Mesenchymal stem cell (in vitro differentiated cells and primary cell): ENCODE measurements at regions not wholly inside any gene's neighbourhood (a gene's known extent, or its start where the extent isn't known, plus 50 kb on each side); places are given as distances from the start of the nearest gene placed in this dataset.
"Not testable (repeated sequence)": the region's sequence is repeated elsewhere in the genome, so short reads cannot be mapped to it uniquely, and the experiment has no call there.

Experiments used
- DNase-seq: peaks from one replicate; pipeline ENCODE4 v3.0.0-alpha.2; 2013
- H2AFZ ChIP-seq: one replicate; pipeline ENCODE4 v1.6.1; 2013; ENCODE audit warnings: low read depth, mild to moderate bottlenecking, control low read depth, inconsistent platforms, low read length, moderate library complexity
- H2AK5ac ChIP-seq: 2 replicates; pipeline ENCODE4 v1.6.1; 2013; ENCODE audit warnings: low read length, moderate library complexity, mild to moderate bottlenecking, inconsistent platforms; ENCODE audit not compliant: severe bottlenecking
- H2BK120ac ChIP-seq: one replicate; pipeline ENCODE4 v1.6.1; 2013; ENCODE audit warnings: low read depth, mild to moderate bottlenecking, inconsistent platforms, low read length, moderate library complexity
- H2BK12ac ChIP-seq, 2 experiments: one replicate each; pipeline ENCODE4 v1.6.1; 2013; ENCODE audit warnings: inconsistent platforms in 2 of 2, low read length in 2 of 2, mild to moderate bottlenecking in 2 of 2, moderate library complexity in 2 of 2, control low read depth in 1 of 2
- H2BK15ac ChIP-seq: one replicate; pipeline ENCODE4 v1.6.1; 2013; ENCODE audit warnings: mild to moderate bottlenecking, low read depth, inconsistent platforms; ENCODE audit not compliant: poor library complexity, severe bottlenecking
- H2BK5ac ChIP-seq: 2 replicates; pipeline ENCODE4 v1.6.1; 2013; ENCODE audit warnings: low read depth, mild to moderate bottlenecking, low read length, control low read depth, inconsistent platforms; ENCODE audit not compliant: poor library complexity, severe bottlenecking
- H3K14ac ChIP-seq, 2 experiments: one replicate each; pipeline ENCODE4 v1.6.1; 2013; ENCODE audit warnings: inconsistent platforms in 2 of 2, low read length in 2 of 2, control low read depth in 1 of 2, mild to moderate bottlenecking in 1 of 2, moderate library complexity in 1 of 2
- H3K18ac ChIP-seq, 2 experiments: one replicate each; pipeline ENCODE4 v1.6.1; 2013; ENCODE audit warnings: inconsistent platforms in 2 of 2, low read length in 2 of 2, control low read depth in 1 of 2, low read depth in 1 of 2, mild to moderate bottlenecking in 1 of 2
- H3K23ac ChIP-seq, 2 experiments: one replicate each; pipeline ENCODE4 v1.6.1; 2013; ENCODE audit warnings: inconsistent platforms in 2 of 2, low read length in 2 of 2, mild to moderate bottlenecking in 2 of 2, moderate library complexity in 2 of 2, control low read depth in 1 of 2
- H3K27ac ChIP-seq: 2 replicates; pipeline ENCODE4 v1.5.1; 2013; ENCODE audit warnings: mild to moderate bottlenecking, moderate library complexity, low read length, control low read depth, inconsistent platforms; ENCODE audit not compliant: poor library complexity, severe bottlenecking
- H3K27me3 ChIP-seq, 2 experiments: 2 replicates each; pipeline versions ENCODE4 v1.6.1 to v1.7.0; 2013; ENCODE audit warnings: low read length in 2 of 2, mild to moderate bottlenecking in 2 of 2, moderate library complexity in 2 of 2, control low read depth in 1 of 2, inconsistent platforms in 1 of 2; ENCODE audit not compliant: control insufficient read depth in 1 of 2, insufficient read depth in 1 of 2
- H3K36me3 ChIP-seq, 2 experiments: 2 replicates each; pipeline versions ENCODE4 v1.6.1 to v1.7.0; 2013; ENCODE audit warnings: low read length in 2 of 2, control low read depth in 1 of 2, inconsistent platforms in 1 of 2, low read depth in 1 of 2, mild to moderate bottlenecking in 1 of 2; ENCODE audit not compliant: insufficient read depth in 2 of 2, control insufficient read depth in 1 of 2
- H3K4ac ChIP-seq, 2 experiments: one replicate each; pipeline ENCODE4 v1.6.1; 2013; ENCODE audit warnings: inconsistent platforms in 2 of 2, low read length in 2 of 2, mild to moderate bottlenecking in 2 of 2, moderate library complexity in 2 of 2, control low read depth in 1 of 2, low read depth in 1 of 2
- H3K4me1 ChIP-seq: 2 replicates; pipeline ENCODE4 v1.6.1; 2013; ENCODE audit warnings: low read depth, low read length, control low read depth; ENCODE audit not compliant: control insufficient read depth, insufficient read depth
- H3K4me2 ChIP-seq: 2 replicates; pipeline ENCODE4 v1.6.1; 2013; ENCODE audit warnings: low read length, mild to moderate bottlenecking, inconsistent platforms; ENCODE audit not compliant: poor library complexity, severe bottlenecking
- H3K4me3 ChIP-seq, 2 experiments: 2 replicates each; pipeline versions ENCODE4 v1.5.1 to v1.7.0; 2013; ENCODE audit warnings: low read length in 2 of 2, mild to moderate bottlenecking in 2 of 2, control low read depth in 1 of 2, low read depth in 1 of 2; ENCODE audit not compliant: insufficient read depth in 1 of 2
- H3K79me1 ChIP-seq: replicated peaks from 2 replicates; pipeline ENCODE4 v1.6.1; 2013; ENCODE audit warnings: mild to moderate bottlenecking, control low read depth, low read length, inconsistent platforms; ENCODE audit not compliant: poor library complexity, severe bottlenecking
- H3K9ac ChIP-seq: 2 replicates; pipeline ENCODE4 v1.7.0; 2013; ENCODE audit warnings: mild to moderate bottlenecking, low read length, moderate library complexity
- H3K9me3 ChIP-seq: 2 replicates; pipeline ENCODE4 v1.7.0; 2013; ENCODE audit warnings: mild to moderate bottlenecking, low read length; ENCODE audit not compliant: control insufficient read depth
- H4K8ac ChIP-seq: one replicate; pipeline ENCODE4 v1.6.1; 2013; ENCODE audit warnings: inconsistent platforms, mild to moderate bottlenecking, low read length, moderate library complexity
- H4K91ac ChIP-seq: one replicate; pipeline ENCODE4 v1.6.1; 2013; ENCODE audit warnings: mild to moderate bottlenecking, low read length, inconsistent platforms
- WGBS: methylation state at CpG from one replicate; pipeline ENCODE4 v1.1.7; 2013; ENCODE audit warnings: mixed read lengths; 5-methylcytosine and 5-hydroxymethylcytosine counted together

DNA sequence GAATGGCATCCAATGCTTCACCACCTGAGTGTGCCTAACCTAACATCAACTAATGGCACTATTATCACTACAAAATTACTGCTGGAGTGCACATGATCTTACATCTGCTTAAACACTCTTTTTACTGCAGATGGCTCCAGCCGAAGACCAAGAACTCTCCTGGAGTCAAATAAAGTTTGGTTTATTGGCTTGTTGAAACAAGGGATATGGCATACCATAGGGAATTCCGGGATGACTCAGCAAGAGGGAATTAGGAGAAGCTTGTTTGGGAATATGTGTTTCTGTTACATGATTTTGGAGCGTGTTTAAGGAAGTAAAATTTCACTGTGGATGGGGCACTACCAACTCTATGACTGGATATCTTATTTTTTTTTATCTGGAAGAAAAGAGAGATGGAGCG, 872.6 kb downstream of the DTWD2 start:
- Histone ChIP-seq H2AK5ac (no peak overlapping the region), H3K23ac (no peak overlapping the region), H2BK120ac (no peak overlapping the region), H2BK12ac (no peak overlapping the region), H2BK15ac (no peak overlapping the region), H3K4me1 (no peaks in the 10 kb centered on the region), H3K27me3 (no peaks in the 10 kb centered on the region), H3K4ac (no peak overlapping the region), H2BK5ac (no peak overlapping the region), H3K27ac (no peak overlapping the region), H3K36me3 (no peaks in the 10 kb centered on the region), H3K9me3 (no peaks in the 10 kb centered on the region), H3K18ac (no peak overlapping the region), H2AFZ (no peak overlapping the region), H4K8ac (no peak overlapping the region), H3K79me1 (no peaks in the 10 kb centered on the region), H3K4me2 (no peak overlapping the region), H4K91ac (no peak overlapping the region), H3K9ac (no peak overlapping the region), H3K14ac (no peak overlapping the region), H3K4me3 (no peak overlapping the region)
- DNase-seq: peak; percentile 6
- 62% methylated on average over 4 of the region's 4 CpGs for WGBS

GRCh38 chr5:118111956-118112355, 876.4 kb downstream of the DTWD2 start:
- Histone ChIP-seq H3K27ac (no peak overlapping the region), H3K79me1 (no peaks in the 10 kb centered on the region), H3K9ac (no peak overlapping the region), H3K9me3 (no peaks in the 10 kb centered on the region), H3K4me2 (no peak overlapping the region), H2BK5ac (no peak overlapping the region), H3K4me3 (no peak overlapping the region), H3K36me3 (no peaks in the 10 kb centered on the region), H2AK5ac (no peak overlapping the region), H4K8ac (no peak overlapping the region), H3K14ac (no peak overlapping the region), H3K4me1 (no peaks in the 10 kb centered on the region), H3K27me3 (no peaks in the 10 kb centered on the region), H4K91ac (no peak overlapping the region), H2BK15ac (no peak overlapping the region), H2BK120ac (no peak overlapping the region), H2AFZ (no peak overlapping the region), H3K18ac (no peak overlapping the region), H3K4ac (no peak overlapping the region), H3K23ac (no peak overlapping the region), H2BK12ac (no peak overlapping the region)
- no peak for DNase-seq
- 89% methylated on average over 5 of the region's 5 CpGs for WGBS

DNA sequence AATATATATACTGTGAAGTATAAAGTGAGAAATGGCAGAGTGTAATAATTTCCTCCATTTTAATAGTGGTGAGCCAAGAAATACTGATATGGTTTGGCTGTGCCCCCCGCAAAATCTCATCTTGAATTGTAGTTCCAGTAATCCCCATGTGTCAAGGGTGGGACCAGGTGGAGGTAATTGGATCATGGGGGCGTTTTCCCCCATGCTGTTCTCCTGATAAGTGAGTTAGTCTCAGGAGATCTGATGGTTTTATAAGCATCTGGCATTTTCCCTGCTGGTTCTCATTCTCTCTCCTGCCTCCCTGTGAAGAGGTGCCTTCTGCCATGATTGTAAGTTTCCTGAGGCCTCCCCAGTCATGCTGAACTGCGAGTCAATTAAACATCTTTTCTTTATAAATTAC, 881.1 kb downstream of the DTWD2 start:
- not testable (repeated sequence) for DNase-seq, H3K79me1 ChIP-seq, H2BK15ac ChIP-seq, H2AFZ ChIP-seq, H2BK5ac ChIP-seq, H3K36me3 ChIP-seq, H2BK12ac ChIP-seq, H3K27ac ChIP-seq, H3K4ac ChIP-seq, H3K4me3 ChIP-seq, H3K4me1 ChIP-seq, H3K14ac ChIP-seq, H3K27me3 ChIP-seq, H3K4me2 ChIP-seq, H3K18ac ChIP-seq, H4K8ac ChIP-seq, H3K9ac ChIP-seq, H2AK5ac ChIP-seq, H3K23ac ChIP-seq, H2BK120ac ChIP-seq, H4K91ac ChIP-seq
- H3K9me3 ChIP-seq: peaks cover 13% of the 10 kb centered on the region
- 86% methylated on average over 2 of the region's 3 CpGs for WGBS

DNA sequence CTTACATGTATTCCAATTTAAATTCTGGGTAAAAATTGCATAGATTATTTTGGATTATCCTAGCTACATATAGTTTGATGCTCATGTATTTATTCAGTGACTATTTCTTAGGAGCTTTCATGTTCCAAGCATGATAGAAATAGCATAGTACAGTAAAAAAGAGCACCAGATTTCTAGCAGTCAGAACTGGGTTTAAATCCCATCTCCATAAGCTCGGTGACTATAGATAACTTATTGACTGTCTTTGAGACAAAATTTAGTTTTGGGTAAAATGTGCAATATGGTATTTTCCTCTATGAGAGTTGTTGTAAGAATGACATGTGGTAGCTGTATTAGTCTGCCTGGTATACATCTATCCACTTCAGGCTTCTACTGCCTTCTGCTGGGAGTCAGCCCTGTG, 889.6 kb downstream of the DTWD2 start:
- Histone ChIP-seq H2BK15ac (no peak overlapping the region), H2BK12ac (no peak overlapping the region), H4K91ac (no peak overlapping the region), H2AK5ac (no peak overlapping the region), H2AFZ (no peak overlapping the region), H3K4me1 (no peaks in the 10 kb centered on the region), H3K4me3 (no peak overlapping the region), H3K79me1 (no peaks in the 10 kb centered on the region), H3K27me3 (no peaks in the 10 kb centered on the region), H3K18ac (no peak overlapping the region), H3K14ac (no peak overlapping the region), H3K9me3 (peaks cover 6% of the 10 kb centered on the region), H3K36me3 (no peaks in the 10 kb centered on the region), H3K4ac (no peak overlapping the region), H3K23ac (no peak overlapping the region), H3K9ac (no peak overlapping the region), H2BK5ac (no peak overlapping the region), H2BK120ac (no peak overlapping the region), H3K4me2 (no peak overlapping the region), H3K27ac (no peak overlapping the region), H4K8ac (no peak overlapping the region)
- no peak for DNase-seq
- WGBS: 100% methylated on average over 1 of the region's 1 CpG
